Adipocyte (in vitro differentiated cells): ENCODE measurements at regions not wholly inside any gene's neighbourhood (a gene's known extent, or its start where the extent isn't known, plus 50 kb on each side); places are given as distances from the start of the nearest gene placed in this dataset.

Experiments
- DNase-seq: peaks from one replicate; pipeline ENCODE4 v3.0.0-alpha.2; 2015; ENCODE audit warnings: low read depth
- H3K27me3 ChIP-seq: replicated peaks from 2 replicates; pipeline ENCODE4 v1.7.0; 2013; ENCODE audit warnings: mild to moderate bottlenecking, low read length, moderate library complexity; ENCODE audit not compliant: control insufficient read depth, insufficient read depth
- H3K36me3 ChIP-seq: 2 replicates; pipeline ENCODE4 v1.7.0; 2013; ENCODE audit warnings: low read length, mild to moderate bottlenecking, moderate library complexity; ENCODE audit not compliant: control insufficient read depth, insufficient read depth, severe bottlenecking
- H3K4me1 ChIP-seq: 2 replicates; pipeline ENCODE4 v1.7.0; 2013; ENCODE audit warnings: mild to moderate bottlenecking, low read length, moderate library complexity; ENCODE audit not compliant: control insufficient read depth, insufficient read depth
- H3K4me3 ChIP-seq: 2 replicates; pipeline ENCODE4 v1.7.0; 2013; ENCODE audit warnings: mild to moderate bottlenecking, low read length, moderate library complexity
- H3K9ac ChIP-seq: 2 replicates; pipeline ENCODE4 v1.7.0; 2013; ENCODE audit warnings: mild to moderate bottlenecking, low read length, moderate library complexity
- H3K9me3 ChIP-seq: 2 replicates; pipeline ENCODE4 v1.7.0; 2013; ENCODE audit warnings: mild to moderate bottlenecking, low read length, moderate library complexity; ENCODE audit not compliant: control insufficient read depth

DNA sequence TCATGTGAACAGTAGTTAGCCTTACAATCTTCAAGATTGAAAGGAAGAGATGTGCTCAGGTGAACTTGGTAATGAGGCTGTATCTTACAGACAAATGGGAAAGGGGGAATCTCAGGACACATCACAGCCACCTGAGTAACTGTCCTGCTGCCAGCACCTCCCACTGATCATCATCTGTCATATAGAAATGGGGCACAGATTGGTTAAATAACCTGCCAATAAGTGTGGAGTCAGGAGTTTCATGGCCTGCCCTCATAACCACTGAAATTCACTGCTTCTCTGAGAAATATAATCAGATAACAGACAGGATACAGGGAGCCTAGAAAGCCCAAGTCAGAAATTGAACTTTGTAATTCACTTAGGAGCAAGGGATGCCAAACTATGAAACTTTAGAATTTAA, 64.9 kb upstream of the TAS2R16 start:
- peaks cover 4% of the 10 kb centered on the region for H3K4me1 ChIP-seq
- no peak for DNase-seq
- H3K9ac ChIP-seq = no peak overlapping the region
- H3K4me3 ChIP-seq = no peak overlapping the region
- H3K36me3 ChIP-seq = no peaks in the 10 kb centered on the region
- H3K9me3 ChIP-seq = no peaks in the 10 kb centered on the region
- no peaks in the 10 kb centered on the region for H3K27me3 ChIP-seq

DNA sequence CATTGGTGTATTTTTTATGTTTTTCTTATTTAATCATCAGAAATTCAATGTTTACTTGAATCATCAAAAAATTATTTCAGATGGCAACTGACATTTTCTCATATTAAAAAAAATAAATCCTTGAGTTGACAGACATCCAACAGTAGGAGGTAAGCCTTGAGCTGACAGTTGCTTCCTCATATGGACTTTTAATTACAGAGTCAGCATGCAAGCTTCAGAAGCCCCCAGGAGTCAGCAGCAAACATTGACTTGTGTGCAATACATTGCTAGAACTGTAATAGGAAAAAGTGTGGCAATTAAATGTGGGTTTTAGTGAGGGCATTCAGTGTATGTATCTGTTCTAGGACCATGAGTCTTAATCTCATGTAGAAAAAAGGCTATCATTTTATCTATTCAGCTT, 62.4 kb upstream of the TAS2R16 start:
- no peaks in the 10 kb centered on the region for H3K27me3 ChIP-seq
- H3K9me3 ChIP-seq = no peaks in the 10 kb centered on the region
- DNase-seq = no peak
- H3K4me3 ChIP-seq = no peak overlapping the region
- no peaks in the 10 kb centered on the region for H3K36me3 ChIP-seq
- peak overlapping the region; percentile 13 for H3K9ac ChIP-seq
- H3K4me1 ChIP-seq = peaks cover 4% of the 10 kb centered on the region

DNA sequence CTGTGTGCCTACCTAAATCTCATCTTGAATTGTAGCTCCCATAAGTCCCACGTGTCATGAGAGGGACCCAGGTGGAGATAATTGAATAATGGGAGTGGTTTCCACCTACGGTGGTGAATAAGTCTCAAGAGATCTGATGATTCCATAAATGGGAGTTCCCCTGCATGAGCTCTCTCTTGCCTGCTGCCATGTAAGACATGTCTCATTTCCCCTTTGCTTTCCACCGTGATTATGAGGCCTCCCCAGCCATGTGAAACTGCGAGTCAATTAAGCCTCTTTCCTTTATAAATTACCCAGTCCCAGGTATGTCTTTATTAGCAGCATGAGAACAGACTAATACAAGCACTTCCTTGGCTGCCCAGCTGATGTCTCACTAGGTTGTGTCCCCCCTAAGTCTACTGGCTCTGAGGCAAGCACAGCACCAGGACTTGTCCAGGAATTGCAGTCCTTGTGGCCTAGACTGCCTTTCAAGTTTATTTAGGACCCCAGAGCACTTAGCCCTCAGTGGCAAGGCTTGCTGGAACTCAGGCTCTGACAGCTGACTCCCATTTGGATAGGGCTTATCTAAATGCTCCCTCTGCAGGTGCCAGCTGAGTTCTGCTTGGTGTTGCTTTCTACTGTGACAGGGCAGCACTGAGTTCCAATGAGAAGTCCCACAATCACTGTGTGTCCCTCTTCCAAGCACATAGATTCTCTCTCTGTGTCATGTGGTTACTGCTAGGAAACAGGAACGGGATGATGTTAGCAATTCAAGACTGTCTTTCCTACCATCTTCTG, 59.0 kb upstream of the TAS2R16 start:
- no peaks in the 10 kb centered on the region for H3K36me3 ChIP-seq
- no peak overlapping the region for H3K4me3 ChIP-seq
- H3K9ac ChIP-seq = no peak overlapping the region
- H3K27me3 ChIP-seq = no peaks in the 10 kb centered on the region
- DNase-seq = no peak
- H3K4me1 ChIP-seq = peaks cover 4% of the 10 kb centered on the region
- no peaks in the 10 kb centered on the region for H3K9me3 ChIP-seq

DNA sequence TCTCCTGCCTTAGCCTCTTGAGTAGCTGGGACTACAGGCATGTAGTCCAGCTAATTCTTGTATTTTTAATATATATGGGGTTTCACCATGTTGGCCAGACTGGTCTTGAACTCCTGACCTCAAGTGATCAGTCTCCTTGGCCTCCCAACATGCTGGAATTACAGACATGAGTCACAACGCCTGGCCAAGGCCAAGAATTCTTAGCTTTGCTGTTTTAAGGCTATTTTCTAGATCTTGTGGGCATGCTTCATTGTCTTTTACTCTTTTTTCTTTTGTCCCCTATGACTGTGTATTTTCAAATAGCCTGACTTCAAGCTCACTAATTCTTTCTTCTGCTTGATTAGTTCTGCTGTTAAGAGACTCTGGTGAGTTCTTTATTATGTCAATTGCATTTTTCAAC, 56.4 kb upstream of the TAS2R16 start:
- Histone ChIP-seq H3K4me1 (no peaks in the 10 kb centered on the region), H3K9me3 (peaks cover 23% of the 10 kb centered on the region), H3K4me3 (no peak overlapping the region), H3K36me3 (no peaks in the 10 kb centered on the region), H3K9ac (no peak overlapping the region), H3K27me3 (no peaks in the 10 kb centered on the region)
- DNase-seq = no peak

- Histone ChIP-seq H3K27me3 (no peaks in the 10 kb centered on the region), H3K4me1 (no peaks in the 10 kb centered on the region), H3K4me3 (no peak overlapping the region), H3K9me3 (peaks cover 23% of the 10 kb centered on the region), H3K9ac (no peak overlapping the region), H3K36me3 (no peaks in the 10 kb centered on the region)
- no peak for DNase-seq
Observed at GRCh38 chr7:123047955-123048354, 52.5 kb upstream of the TAS2R16 start.
